ENCODE measurements at regions not wholly inside any gene's neighbourhood (a gene's known extent, or its start where the extent isn't known, plus 50 kb on each side); places are given as distances from the start of the nearest gene placed in this dataset.

- TF ChIP-seq POLR2AphosphoS5 (IDR thresholded peaks at IDR 0.05; ENCODE audit: borderline replicate concordance, low read depth, low read length) (no peak), EZH2 (IDR thresholded peaks at IDR 0.05) (no peak)
Measured at GRCh38 chr12:84134797-84135366, 777.7 kb downstream of the SLC6A15 start.
